HG03354 (cell line): ENCODE measurements at regions not wholly inside any gene's neighbourhood (a gene's known extent, or its start where the extent isn't known, plus 50 kb on each side); places are given as distances from the start of the nearest gene placed in this dataset.

Experiments used
- ATAC-seq: cut with Tn5 transposase; IDR thresholded peaks from one replicate; pipeline ENCODE4 v1.9.1; 2021; ENCODE audit warnings: mild to moderate bottlenecking; ENCODE audit not compliant: unreplicated experiment, poor library complexity, severe bottlenecking

- no peak for ATAC-seq
Observed at GRCh38 chr20:39464238-39464637, 502.1 kb downstream of the DHX35 start.

GRCh38 chr20:39462416-39462945, 500.3 kb downstream of the DHX35 start:
- no peak for ATAC-seq

GRCh38 chr20:39458452-39458851, 496.3 kb downstream of the DHX35 start:
- no peak for ATAC-seq

- ATAC-seq, result no peak
Observed at GRCh38 chr20:39453890-39454289, 491.7 kb downstream of the DHX35 start.

GRCh38 chr20:39452583-39453340, 490.6 kb downstream of the DHX35 start:
- no peak for ATAC-seq

GRCh38 chr20:39451386-39451785, 489.2 kb downstream of the DHX35 start:
- ATAC-seq, result no peak

GRCh38 chr20:39446397-39446796, 484.3 kb downstream of the DHX35 start:
- no peak for ATAC-seq

GRCh38 chr20:39445095-39445494, 483.0 kb downstream of the DHX35 start:
- ATAC-seq, result no peak

- ATAC-seq, result no peak
Observed at GRCh38 chr20:39433466-39433865, 471.3 kb downstream of the DHX35 start.

- no peak for ATAC-seq
Observed at GRCh38 chr20:39431091-39431880, 469.1 kb downstream of the DHX35 start.

- ATAC-seq, result no peak
Observed at GRCh38 chr20:39429726-39430125, 467.6 kb downstream of the DHX35 start.

- no peak for ATAC-seq
Observed at GRCh38 chr20:39424962-39425678, 463.0 kb downstream of the DHX35 start.

GRCh38 chr20:39421571-39422105, 459.5 kb downstream of the DHX35 start:
- no peak for ATAC-seq

GRCh38 chr20:39412091-39412490, 449.9 kb downstream of the DHX35 start:
- ATAC-seq, result no peak

GRCh38 chr20:39399463-39399862, 437.3 kb downstream of the DHX35 start:
- ATAC-seq, result no peak

GRCh38 chr20:39398656-39399055, 436.5 kb downstream of the DHX35 start:
- ATAC-seq, result no peak

- no peak for ATAC-seq
Observed at GRCh38 chr20:39397646-39398045, 435.5 kb downstream of the DHX35 start.

GRCh38 chr20:39395478-39396291, 433.5 kb downstream of the DHX35 start:
- ATAC-seq, result no peak

- no peak for ATAC-seq
Observed at GRCh38 chr20:39394461-39394860, 432.3 kb downstream of the DHX35 start.
